Adrenal gland (tissue), 9 donors: ENCODE measurements at regions not wholly inside any gene's neighbourhood (a gene's known extent, or its start where the extent isn't known, plus 50 kb on each side); places are given as distances from the start of the nearest gene placed in this dataset.

Source experiments
- DNase-seq, 7 donors: peaks; one replicate each; pipeline ENCODE4 v3.0.0-alpha.2; 2019 to 2020
- H3K27ac ChIP-seq, 5 donors: fragments of 200-600 bp; sonication (generic) in 4 of 5; 1 replicate in 3 of 5; 2 replicates in 2 of 5; pipeline versions ENCODE4 v1.5.1 to v1.8.0; 2016 to 2020; ENCODE audit warnings: mild to moderate bottlenecking in 1 of 5
- H3K27me3 ChIP-seq: fragments of 200-600 bp; 2 replicates; pipeline ENCODE4 v1.8.0; 2021
- H3K36me3 ChIP-seq, 2 donors: fragments of 200-600 bp; replicated peaks in 1 of 2; 1 replicate in 1 of 2; 2 replicates in 1 of 2; pipeline versions ENCODE4 v1.5.1 to v1.8.0; 2018 to 2022
- H3K4me1 ChIP-seq, 2 donors: fragments of 200-600 bp; replicated peaks in 1 of 2; 1 replicate in 1 of 2; 2 replicates in 1 of 2; pipeline versions ENCODE4 v1.5.1 to v1.8.0; 2018 to 2021
- H3K4me3 ChIP-seq, 4 donors: fragments of 200-600 bp; sonication (generic) in 3 of 4; one replicate each; pipeline ENCODE4 v1.5.1; 2016 to 2018
- H3K9me3 ChIP-seq, 3 donors: fragments of 200-600 bp; sonication (generic) in 1 of 3; replicated peaks in 1 of 3; 1 replicate in 2 of 3; 2 replicates in 1 of 3; pipeline versions ENCODE4 v1.5.1 to v1.8.0; 2016 to 2021
- POLR2A ChIP-seq, 2 donors: fragments of 450-650 bp; IDR thresholded peaks; one replicate each; pipeline ENCODE4 v1.6.1; 2017; ENCODE audit warnings: antibody characterized with exemption in 2 of 2, mild to moderate bottlenecking in 2 of 2, moderate library complexity in 1 of 2
- WGBS, 4 donors: extraction: QIAGEN DNeasy Blood & Tissue Kit in 2 of 4; methylation state at CpG; one replicate each; pipeline versions ENCODE4 v1.1.5 to v1.1.7; 2013 to 2017; 5-methylcytosine and 5-hydroxymethylcytosine counted together
- intact Hi-C, 2 donors: fragments of 100-400 bp; cut with DNase I; formaldehyde crosslinking; loops; one replicate each; pipeline versions ENCODE4 v1.14.1 to v1.15.0; 2022 to 2023
- TF ChIP-seq, protein P1 (sequence below), 6 experiments: fragments of 450-650 bp in 4 of 6; fragments of 200-600 bp in 2 of 6; sonication (generic) in 1 of 6; IDR thresholded peaks; 1 replicate in 5 of 6; 2 replicates in 1 of 6; pipeline versions ENCODE4 v1.5.1 to v1.8.0; 2016 to 2021; ENCODE audit warnings: antibody characterized with exemption in 6 of 6, mild to moderate bottlenecking in 2 of 6, moderate library complexity in 1 of 6
- donor health status: healthy with polysubstance abuse.
- donor health status: Bipolar disorder and iron deficiency.
- donor health status: DM: yes; HTN: yes; CAD: no.
- donor health status: DM: no; HTN: no; CAD: no.
- donor health status: DM: no; HTN: no; CAD: no.

DNA sequence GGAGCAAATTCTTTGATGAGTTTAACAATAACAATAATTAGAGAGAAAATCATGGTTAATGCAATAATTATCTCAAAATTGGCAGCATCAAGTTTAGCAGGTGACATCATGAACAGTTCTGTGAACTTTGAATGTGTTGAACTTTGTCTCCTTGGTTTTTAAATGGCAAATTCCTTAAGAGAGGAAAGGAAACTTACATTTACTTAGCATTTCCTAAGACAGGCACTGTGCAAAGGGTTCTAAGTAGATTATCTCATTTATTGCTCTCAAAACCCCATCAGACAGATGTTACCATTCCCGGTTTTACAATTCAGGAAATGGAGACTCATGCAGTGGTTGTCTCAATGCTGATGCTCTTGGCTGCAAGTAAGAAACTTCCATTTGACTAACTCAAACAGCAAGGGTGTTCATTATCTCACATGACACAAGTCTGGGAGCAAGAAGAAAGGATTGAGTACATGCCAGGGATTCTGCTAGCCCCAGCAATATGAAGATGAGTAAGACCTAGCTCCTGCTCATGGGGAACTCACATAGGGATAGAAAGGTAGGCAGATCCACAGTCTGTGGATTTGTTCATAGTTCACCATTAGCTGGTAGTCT lies 81.3 kb upstream of the ITGA6 start:
- 50 to 85% (median 75%) methylated on average over 1 of the region's 1 CpG for WGBS, 4 donors
- intact Hi-C loops, result no loop called here
- no peak for TF ChIP-seq POLR2A (IDR thresholded peaks at IDR 0.05)
- TF ChIP-seq, protein P1, sequence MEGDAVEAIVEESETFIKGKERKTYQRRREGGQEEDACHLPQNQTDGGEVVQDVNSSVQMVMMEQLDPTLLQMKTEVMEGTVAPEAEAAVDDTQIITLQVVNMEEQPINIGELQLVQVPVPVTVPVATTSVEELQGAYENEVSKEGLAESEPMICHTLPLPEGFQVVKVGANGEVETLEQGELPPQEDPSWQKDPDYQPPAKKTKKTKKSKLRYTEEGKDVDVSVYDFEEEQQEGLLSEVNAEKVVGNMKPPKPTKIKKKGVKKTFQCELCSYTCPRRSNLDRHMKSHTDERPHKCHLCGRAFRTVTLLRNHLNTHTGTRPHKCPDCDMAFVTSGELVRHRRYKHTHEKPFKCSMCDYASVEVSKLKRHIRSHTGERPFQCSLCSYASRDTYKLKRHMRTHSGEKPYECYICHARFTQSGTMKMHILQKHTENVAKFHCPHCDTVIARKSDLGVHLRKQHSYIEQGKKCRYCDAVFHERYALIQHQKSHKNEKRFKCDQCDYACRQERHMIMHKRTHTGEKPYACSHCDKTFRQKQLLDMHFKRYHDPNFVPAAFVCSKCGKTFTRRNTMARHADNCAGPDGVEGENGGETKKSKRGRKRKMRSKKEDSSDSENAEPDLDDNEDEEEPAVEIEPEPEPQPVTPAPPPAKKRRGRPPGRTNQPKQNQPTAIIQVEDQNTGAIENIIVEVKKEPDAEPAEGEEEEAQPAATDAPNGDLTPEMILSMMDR (IDR thresholded peaks at IDR 0.05), result no peak

GRCh38 chr2:172348555-172349288 lies 78.7 kb upstream of the ITGA6 start:
- intact Hi-C loops, result no loop called here
- 69 to 79% (median 74%) methylated on average over 4 of the region's 4 CpGs for WGBS, 4 donors
- TF ChIP-seq POLR2A (IDR thresholded peaks at IDR 0.05), result no peak
- TF ChIP-seq, protein P1 (IDR thresholded peaks at IDR 0.05), result no peak

More for the DNA sequence above, 81.3 kb upstream of the ITGA6 start:
- no peak for DNase-seq
- Histone ChIP-seq H3K9me3 (no peaks in the 10 kb centered on the region), H3K36me3 (no peaks in the 10 kb centered on the region), H3K27ac (no peak overlapping the region), H3K4me3 (no peak overlapping the region), H3K27me3 (peaks cover 8% of the 10 kb centered on the region), H3K4me1 (no peaks in the 10 kb centered on the region)

DNA sequence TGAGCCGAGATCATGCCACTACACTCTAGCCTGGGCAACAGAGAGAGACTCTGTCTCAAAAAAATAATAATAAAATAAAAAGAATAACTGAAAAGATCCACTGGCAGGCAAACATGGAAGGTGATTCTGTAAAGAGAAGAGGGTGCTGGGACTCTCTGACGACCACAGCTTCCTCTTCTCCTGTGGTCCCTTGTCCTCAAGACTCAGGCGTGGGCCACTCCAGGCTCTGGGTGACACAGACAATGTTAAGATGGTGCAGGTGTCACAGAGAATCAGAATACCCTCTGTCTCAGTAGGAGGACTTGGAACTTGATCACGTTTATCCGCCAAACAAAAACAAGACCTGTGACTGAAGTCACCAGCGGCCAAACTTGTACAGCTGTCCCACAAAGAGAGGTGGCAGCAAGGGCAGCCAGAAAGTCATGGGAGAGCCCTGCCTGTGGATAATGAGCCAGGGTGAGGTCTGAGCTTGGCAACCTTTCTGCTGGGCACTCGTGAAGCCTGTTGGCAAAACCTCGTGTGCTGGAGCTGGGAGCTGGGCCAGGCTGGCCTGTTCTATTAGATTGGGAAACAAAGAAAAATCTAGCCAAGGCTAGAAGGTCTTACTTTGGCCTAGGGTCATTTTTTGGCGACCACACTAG lies 76.4 kb upstream of the ITGA6 start:
- H3K4me3 ChIP-seq, result no peak overlapping the region
- 70 to 82% (median 75%) methylated on average over 8 to 9 of the region's 9 CpGs for WGBS, 4 donors
- no peaks in the 10 kb centered on the region for H3K4me1 ChIP-seq
- intact Hi-C loops, result no loop called here
- H3K27me3 ChIP-seq, result no peaks in the 10 kb centered on the region
- TF ChIP-seq, protein P1 (IDR thresholded peaks at IDR 0.05), result no peak
- TF ChIP-seq POLR2A (IDR thresholded peaks at IDR 0.05), result no peak
- no peaks in the 10 kb centered on the region for H3K9me3 ChIP-seq
- DNase-seq, result peak in 6 of 7 donors; percentile 16 to 62 (median 43)
- H3K36me3 ChIP-seq, result no peaks in the 10 kb centered on the region
- no peak overlapping the region for H3K27ac ChIP-seq

More at GRCh38 chr2:172348555-172349288, 78.7 kb upstream of the ITGA6 start:
- H3K9me3 ChIP-seq, result no peaks in the 10 kb centered on the region
- H3K27me3 ChIP-seq, result peaks cover 8% of the 10 kb centered on the region
- H3K4me1 ChIP-seq, result no peaks in the 10 kb centered on the region
- H3K27ac ChIP-seq, result no peak overlapping the region
- DNase-seq, result no peak
- H3K4me3 ChIP-seq, result no peak overlapping the region
- H3K36me3 ChIP-seq, result no peaks in the 10 kb centered on the region

DNA sequence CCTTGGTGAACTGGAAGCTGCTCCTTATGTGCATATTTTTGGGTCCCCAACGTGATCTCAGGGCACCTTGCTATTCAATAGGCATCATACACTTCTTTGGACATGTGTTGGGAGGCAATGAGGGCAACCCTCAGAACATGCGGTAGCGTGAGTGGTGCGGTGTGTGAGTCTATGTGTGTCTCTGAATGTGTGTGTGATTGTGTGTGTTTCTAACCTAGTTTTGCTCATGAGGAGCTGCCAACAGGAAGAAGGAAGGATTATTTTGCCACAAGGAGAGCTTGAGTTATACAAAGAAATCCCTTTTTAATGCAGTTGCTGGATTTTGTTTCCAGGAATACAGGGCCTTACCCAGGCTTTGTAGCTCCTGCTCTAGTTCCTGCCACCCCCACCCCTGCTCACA lies 75.8 kb upstream of the ITGA6 start:
- H3K27me3 ChIP-seq, result no peaks in the 10 kb centered on the region
- 89 to 96% (median 91%) methylated on average over 4 of the region's 4 CpGs for WGBS, 4 donors
- intact Hi-C loops, result no loop called here
- H3K4me3 ChIP-seq, result no peak overlapping the region
- H3K4me1 ChIP-seq, result no peaks in the 10 kb centered on the region
- no peaks in the 10 kb centered on the region for H3K36me3 ChIP-seq
- H3K27ac ChIP-seq, result no peak overlapping the region
- no peaks in the 10 kb centered on the region for H3K9me3 ChIP-seq
- TF ChIP-seq, protein P1 (IDR thresholded peaks at IDR 0.05), result no peak
- TF ChIP-seq POLR2A (IDR thresholded peaks at IDR 0.05), result no peak
- no peak for DNase-seq
